ENCODE measurements at regions not wholly inside any gene's neighbourhood (a gene's known extent, or its start where the extent isn't known, plus 50 kb on each side); places are given as distances from the start of the nearest gene placed in this dataset.

DNA sequence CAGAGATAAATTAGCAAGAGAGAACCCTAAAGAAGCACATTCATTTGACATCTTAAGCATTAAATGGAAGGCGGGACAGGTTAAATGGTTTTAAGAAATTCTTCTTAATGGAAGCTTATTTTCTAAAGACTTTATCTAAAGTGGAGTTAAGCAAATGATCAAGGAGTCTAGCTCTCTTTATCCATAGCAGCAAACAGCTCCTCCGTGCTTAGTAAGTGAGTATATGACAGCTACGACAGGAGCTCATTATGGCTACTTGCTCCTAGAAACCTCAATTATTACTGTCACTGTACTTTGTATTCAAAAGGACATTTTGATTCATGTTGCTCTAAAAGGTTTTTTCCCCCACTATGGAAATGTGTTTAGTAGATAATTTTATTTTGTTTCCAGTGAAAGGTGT is 444.9 kb downstream of the TMX3 start:
- no peak for TF ChIP-seq TAF1 (IDR thresholded peaks at IDR 0.05; ENCODE audit: borderline replicate concordance, insufficient read depth, low read length)
- TF ChIP-seq SIN3A (IDR thresholded peaks at IDR 0.05; ENCODE audit: borderline replicate concordance, insufficient read depth, low read length), result no peak
- TF ChIP-seq, protein P1, sequence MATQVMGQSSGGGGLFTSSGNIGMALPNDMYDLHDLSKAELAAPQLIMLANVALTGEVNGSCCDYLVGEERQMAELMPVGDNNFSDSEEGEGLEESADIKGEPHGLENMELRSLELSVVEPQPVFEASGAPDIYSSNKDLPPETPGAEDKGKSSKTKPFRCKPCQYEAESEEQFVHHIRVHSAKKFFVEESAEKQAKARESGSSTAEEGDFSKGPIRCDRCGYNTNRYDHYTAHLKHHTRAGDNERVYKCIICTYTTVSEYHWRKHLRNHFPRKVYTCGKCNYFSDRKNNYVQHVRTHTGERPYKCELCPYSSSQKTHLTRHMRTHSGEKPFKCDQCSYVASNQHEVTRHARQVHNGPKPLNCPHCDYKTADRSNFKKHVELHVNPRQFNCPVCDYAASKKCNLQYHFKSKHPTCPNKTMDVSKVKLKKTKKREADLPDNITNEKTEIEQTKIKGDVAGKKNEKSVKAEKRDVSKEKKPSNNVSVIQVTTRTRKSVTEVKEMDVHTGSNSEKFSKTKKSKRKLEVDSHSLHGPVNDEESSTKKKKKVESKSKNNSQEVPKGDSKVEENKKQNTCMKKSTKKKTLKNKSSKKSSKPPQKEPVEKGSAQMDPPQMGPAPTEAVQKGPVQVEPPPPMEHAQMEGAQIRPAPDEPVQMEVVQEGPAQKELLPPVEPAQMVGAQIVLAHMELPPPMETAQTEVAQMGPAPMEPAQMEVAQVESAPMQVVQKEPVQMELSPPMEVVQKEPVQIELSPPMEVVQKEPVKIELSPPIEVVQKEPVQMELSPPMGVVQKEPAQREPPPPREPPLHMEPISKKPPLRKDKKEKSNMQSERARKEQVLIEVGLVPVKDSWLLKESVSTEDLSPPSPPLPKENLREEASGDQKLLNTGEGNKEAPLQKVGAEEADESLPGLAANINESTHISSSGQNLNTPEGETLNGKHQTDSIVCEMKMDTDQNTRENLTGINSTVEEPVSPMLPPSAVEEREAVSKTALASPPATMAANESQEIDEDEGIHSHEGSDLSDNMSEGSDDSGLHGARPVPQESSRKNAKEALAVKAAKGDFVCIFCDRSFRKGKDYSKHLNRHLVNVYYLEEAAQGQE (IDR thresholded peaks at IDR 0.05; ENCODE audit: insufficient read depth in 1 of 2, low read depth in 2 of 2, low read length in 2 of 2), result no peak
- no peak for TF ChIP-seq POLR2AphosphoS5 (IDR thresholded peaks at IDR 0.05; ENCODE audit: low read depth, low read length)
- no peak for TF ChIP-seq FOXP2 (optimal IDR thresholded peaks at IDR 0.05; ENCODE audit: borderline replicate concordance, extremely low read depth, extremely low read length, insufficient read depth)
